ENCODE measurements at regions not wholly inside any gene's neighbourhood (a gene's known extent, or its start where the extent isn't known, plus 50 kb on each side); places are given as distances from the start of the nearest gene placed in this dataset.
"Not testable (repeated sequence)": the region's sequence is repeated elsewhere in the genome, so short reads cannot be mapped to it uniquely, and the experiment has no call there.

GRCh38 chr10:131042015-131042414 is 269.5 kb downstream of the TCERG1L start:
- not testable (repeated sequence) for TF ChIP-seq POLR2A, CTCF, POLR2AphosphoS5, EP300 (IDR thresholded peaks at IDR 0.05)
